GM21576 (cell line): ENCODE measurements at regions not wholly inside any gene's neighbourhood (a gene's known extent, or its start where the extent isn't known, plus 50 kb on each side); places are given as distances from the start of the nearest gene placed in this dataset.

Experiments used
- ATAC-seq: cut with Tn5 transposase; IDR thresholded peaks from one replicate; pipeline ENCODE4 v1.9.1; 2021; ENCODE audit warnings: mild to moderate bottlenecking, moderate library complexity; ENCODE audit not compliant: unreplicated experiment

DNA sequence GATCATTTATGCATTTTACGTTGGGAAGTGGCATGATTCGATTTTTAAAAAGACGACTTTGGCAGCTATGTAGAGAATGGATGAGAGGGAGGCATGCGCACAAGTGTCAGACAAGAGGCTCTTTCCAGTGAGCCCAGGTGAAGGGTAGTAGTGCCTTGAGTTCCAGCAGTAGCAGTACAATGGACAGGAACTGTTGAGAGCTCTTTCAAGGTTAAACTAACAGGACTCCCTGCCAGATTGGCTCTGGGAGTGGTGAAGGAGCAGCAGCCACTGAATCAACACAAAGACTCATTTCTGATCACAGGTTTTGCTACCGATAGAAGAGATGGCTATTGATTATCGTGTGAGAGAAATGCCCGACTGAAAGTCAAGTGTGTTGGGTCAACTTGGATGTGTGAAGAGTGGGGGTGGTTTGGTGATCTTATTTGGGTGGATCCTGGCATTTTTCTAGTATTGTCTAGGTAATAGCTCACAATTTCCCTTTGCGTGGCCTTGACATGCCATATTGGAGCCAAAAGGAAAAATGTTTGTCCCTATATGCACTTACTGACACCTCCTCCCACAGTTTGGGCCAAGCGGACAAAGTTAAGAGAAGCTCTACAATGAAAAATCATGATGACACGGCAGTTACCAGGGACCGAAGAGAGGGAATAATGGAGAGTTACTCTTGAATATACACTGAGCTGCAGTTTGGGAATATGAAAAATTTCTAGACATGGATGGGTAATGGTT is 81.6 kb upstream of the MDFIC2 start:
- ATAC-seq, result no peak

DNA sequence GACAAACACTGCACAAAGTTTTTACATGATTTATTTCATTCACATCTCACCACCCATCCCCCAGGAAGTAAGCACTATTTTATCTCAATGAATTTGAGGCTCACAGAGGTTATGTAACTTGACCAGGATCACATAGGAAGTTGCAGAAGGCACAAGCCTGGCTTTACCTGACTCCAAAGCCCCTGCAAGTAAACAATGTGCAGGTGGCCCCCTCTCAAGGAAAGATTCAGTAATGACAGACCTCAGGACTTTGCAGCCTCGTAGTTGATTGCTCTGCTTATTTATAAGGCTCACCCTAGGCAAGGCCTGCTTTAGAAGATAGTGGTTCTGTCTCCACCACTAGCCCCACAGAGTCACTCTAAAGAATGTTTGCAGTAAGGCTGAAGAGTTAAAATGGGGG is 79.8 kb upstream of the MDFIC2 start:
- no peak for ATAC-seq

DNA sequence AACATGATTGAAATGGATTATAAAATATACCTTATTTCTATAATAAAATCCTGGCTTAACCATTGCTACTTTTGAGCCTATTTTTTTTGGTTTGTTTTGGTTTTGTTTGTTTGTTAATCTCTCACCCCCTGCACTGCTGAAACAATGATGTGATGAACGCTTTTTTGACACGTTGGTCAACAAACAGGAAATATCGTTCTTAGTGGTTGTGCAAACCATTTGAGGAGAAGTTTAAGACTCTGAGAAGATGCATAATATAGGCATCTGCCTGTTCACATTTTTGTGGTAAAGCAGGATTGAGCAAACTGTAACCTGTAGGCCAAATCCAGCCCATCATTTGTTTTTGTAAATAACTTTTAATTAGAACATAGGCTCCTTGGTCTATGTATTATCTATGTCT is 75.5 kb upstream of the MDFIC2 start:
- no peak for ATAC-seq

DNA sequence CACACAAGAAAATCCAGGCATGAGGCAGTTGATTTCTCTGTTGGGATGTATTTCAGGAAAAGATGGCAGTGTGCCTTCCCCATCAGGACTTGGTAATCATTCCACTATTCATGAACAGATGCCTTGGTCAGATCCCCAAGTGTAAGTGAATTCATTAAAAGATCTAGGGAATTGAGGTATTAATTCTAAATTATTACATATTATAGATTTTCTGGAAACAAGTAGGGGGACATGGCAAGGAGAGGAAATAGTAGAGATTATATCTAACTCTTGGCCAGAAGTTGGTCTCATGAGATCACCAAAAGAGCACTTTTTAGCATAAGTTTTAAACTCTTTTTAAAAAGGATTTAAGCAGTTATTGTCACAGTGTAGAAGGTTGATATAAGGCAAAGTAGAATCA is 74.4 kb upstream of the MDFIC2 start:
- ATAC-seq, result no peak

DNA sequence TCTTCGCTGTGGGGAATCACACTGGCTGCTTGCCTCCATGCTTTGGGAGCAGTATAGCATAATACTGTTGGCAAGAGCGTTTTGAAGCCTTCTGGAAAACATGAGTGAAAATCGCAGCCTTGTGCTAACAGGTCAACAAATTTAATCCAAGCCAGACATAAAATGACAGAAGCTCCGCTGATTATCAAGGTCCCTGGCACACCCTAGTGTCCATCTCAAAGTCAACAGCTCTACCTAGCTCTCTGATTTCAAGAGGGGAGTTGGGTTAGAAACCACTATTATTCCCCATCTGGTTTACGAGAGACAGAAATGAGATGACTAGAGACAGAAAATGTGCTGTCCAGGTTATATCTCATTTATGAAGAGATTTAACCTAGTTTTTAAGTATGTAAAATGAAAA is 73.6 kb upstream of the MDFIC2 start:
- no peak for ATAC-seq

DNA sequence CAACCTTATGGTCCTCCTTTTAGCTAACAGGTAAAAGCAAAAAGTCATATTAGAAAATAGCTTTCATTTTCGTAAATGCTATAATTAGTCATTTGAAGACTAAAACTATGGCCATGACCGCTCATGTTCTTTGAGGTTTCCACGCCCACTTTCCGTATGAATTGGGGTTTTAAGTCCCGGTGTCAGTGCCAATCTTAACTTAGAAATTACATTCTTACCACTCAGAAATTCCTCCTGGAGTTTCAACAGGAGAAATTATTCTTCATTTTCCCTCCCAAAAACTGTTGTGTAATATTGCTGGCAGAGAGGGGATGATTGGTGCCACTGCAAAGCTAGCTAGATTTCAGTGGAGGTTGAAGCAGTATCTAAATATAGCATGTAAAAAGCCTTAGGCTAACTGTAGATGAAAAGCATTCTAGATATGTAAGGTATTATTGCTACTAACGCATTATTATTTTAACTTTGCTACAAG is 71.0 kb upstream of the MDFIC2 start:
- ATAC-seq, result peak; percentile 97

DNA sequence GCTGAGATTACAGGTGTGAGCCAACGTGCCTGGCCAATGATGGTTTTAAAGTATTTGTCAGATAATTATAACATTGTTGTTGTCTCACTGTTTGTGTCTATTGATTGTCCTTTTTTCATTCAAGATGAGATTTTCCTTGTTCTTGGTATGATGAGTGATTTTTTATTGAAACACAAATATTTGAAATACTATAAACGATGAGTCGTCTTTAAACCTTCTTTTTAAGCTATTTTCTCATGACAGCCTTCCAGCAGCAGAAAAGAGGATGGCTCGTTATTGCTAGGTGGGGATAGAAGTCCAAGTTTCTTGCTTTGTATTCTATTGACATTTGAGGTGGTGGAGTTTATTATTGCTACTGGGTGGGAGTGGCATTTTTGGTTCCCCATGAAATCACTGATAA is 61.7 kb upstream of the MDFIC2 start:
- no peak for ATAC-seq
